ENCODE measurements at regions not wholly inside any gene's neighbourhood (a gene's known extent, or its start where the extent isn't known, plus 50 kb on each side); places are given as distances from the start of the nearest gene placed in this dataset.

GRCh38 chr6:134537146-134537555, 219.2 kb upstream of the SGK1 start:
- WGBS = 79% methylated on average over 2 of the region's 2 CpGs
- DNase-seq (ENCODE audit: extremely low spot score) = no peak
- Histone ChIP-seq H3K4me3 (no peak overlapping the region), H3K36me3 (no peaks in the 10 kb centered on the region), H3K4me1 (peaks cover 5 to 18% (median 10%) of the 10 kb centered on the region in 4 donors), H3K9me3 (no peaks in the 10 kb centered on the region), H3K27ac (replicated peaks in 1 of 4) (peak overlapping the region in 1 of 4 donors; percentile 21), H3K27me3 (no peaks in the 10 kb centered on the region)
- intact Hi-C loops (cut with DNase I) = no loop called here
- no peak for TF ChIP-seq POLR2AphosphoS5 (IDR thresholded peaks at IDR 0.05)
- TF ChIP-seq POLR2A (IDR thresholded peaks at IDR 0.05; ENCODE audit: low read depth) = no peak
- no peak for TF ChIP-seq CTCF (IDR thresholded peaks at IDR 0.05)
- TF ChIP-seq EP300 (IDR thresholded peaks at IDR 0.05) = no peak

- no peak overlapping the region for H3K27ac ChIP-seq (replicated peaks in 1 of 4)
- H3K9me3 ChIP-seq = no peaks in the 10 kb centered on the region
- H3K36me3 ChIP-seq = no peaks in the 10 kb centered on the region
- H3K27me3 ChIP-seq = no peaks in the 10 kb centered on the region
- H3K4me3 ChIP-seq = no peak overlapping the region
- no peak for DNase-seq (ENCODE audit: extremely low spot score)
- TF ChIP-seq CTCF (IDR thresholded peaks at IDR 0.05) (no peak), EP300 (IDR thresholded peaks at IDR 0.05) (no peak), POLR2A (IDR thresholded peaks at IDR 0.05; ENCODE audit: low read depth) (no peak), POLR2AphosphoS5 (IDR thresholded peaks at IDR 0.05) (no peak)
- 85% methylated on average over 2 of the region's 2 CpGs for WGBS
- H3K4me1 ChIP-seq = peaks cover 5 to 19% (median 14%) of the 10 kb centered on the region in 4 donors
- intact Hi-C loops (cut with DNase I) = no loop called here
These were observed 217.9 kb upstream of the SGK1 start for GRCh38 chr6:134535831-134536230.

- H3K4me3 ChIP-seq = no peak overlapping the region
- H3K9me3 ChIP-seq = no peaks in the 10 kb centered on the region
- intact Hi-C loops (cut with DNase I) = no loop called here
- H3K4me1 ChIP-seq = peaks cover 5 to 19% (median 14%) of the 10 kb centered on the region in 4 donors
- TF ChIP-seq POLR2A (IDR thresholded peaks at IDR 0.05; ENCODE audit: low read depth) = no peak
- TF ChIP-seq POLR2AphosphoS5 (IDR thresholded peaks at IDR 0.05) = no peak
- TF ChIP-seq CTCF (IDR thresholded peaks at IDR 0.05) = no peak
- TF ChIP-seq EP300 (IDR thresholded peaks at IDR 0.05) = no peak
- DNase-seq (ENCODE audit: extremely low spot score) = no peak
- no peak overlapping the region for H3K27ac ChIP-seq (replicated peaks in 1 of 4)
- WGBS = 88% methylated on average over 2 of the region's 2 CpGs
- H3K36me3 ChIP-seq = no peaks in the 10 kb centered on the region
- H3K27me3 ChIP-seq = no peaks in the 10 kb centered on the region
These were observed 216.8 kb upstream of the SGK1 start for GRCh38 chr6:134534708-134535149.

DNA sequence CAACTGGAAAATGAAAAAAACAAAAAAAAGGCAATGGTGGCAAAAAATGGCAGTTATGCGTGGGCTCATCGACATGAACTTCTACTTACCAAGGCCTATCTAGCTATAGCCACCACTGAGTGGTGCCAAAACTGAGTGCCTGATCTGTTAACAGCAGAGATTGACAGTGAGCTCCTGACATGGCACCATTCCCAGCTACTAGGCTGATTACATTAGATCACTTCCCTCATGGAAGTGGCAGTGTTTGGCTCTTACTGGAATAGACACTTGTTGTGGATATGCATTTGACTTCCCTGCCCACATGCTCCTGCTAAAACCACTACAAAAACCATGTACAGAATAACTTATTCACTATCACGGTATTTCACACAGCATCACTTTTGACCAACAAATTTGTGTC, 216.1 kb upstream of the SGK1 start:
- WGBS = 93% methylated on average over 3 of the region's 3 CpGs
- TF ChIP-seq CTCF (IDR thresholded peaks at IDR 0.05) (no peak), POLR2AphosphoS5 (IDR thresholded peaks at IDR 0.05) (no peak), POLR2A (IDR thresholded peaks at IDR 0.05; ENCODE audit: low read depth) (no peak), EP300 (IDR thresholded peaks at IDR 0.05) (no peak)
- Histone ChIP-seq H3K4me3 (no peak overlapping the region), H3K36me3 (no peaks in the 10 kb centered on the region), H3K9me3 (no peaks in the 10 kb centered on the region), H3K27ac (replicated peaks in 1 of 4) (no peak overlapping the region), H3K4me1 (peaks cover 5 to 19% (median 14%) of the 10 kb centered on the region in 4 donors), H3K27me3 (no peaks in the 10 kb centered on the region)
- intact Hi-C loops (cut with DNase I) = no loop called here
- DNase-seq (ENCODE audit: extremely low spot score) = no peak

All from esophagus muscularis mucosa (tissue), 4 donors.